ENCODE measurements at regions not wholly inside any gene's neighbourhood (a gene's known extent, or its start where the extent isn't known, plus 50 kb on each side); places are given as distances from the start of the nearest gene placed in this dataset.

GRCh38 chr1:106925750-106926149, 130.7 kb upstream of the PRMT6 start:
- Mint-ChIP-seq H3K36me3 (ENCODE audit: insufficient read depth, unreplicated experiment) (no peaks in the 10 kb centered on the region), H3K4me1 (ENCODE audit: insufficient read depth, unreplicated experiment) (peaks cover 8% of the 10 kb centered on the region), H3K4me3 (ENCODE audit: unreplicated experiment) (no peak overlapping the region), H3K27ac (ENCODE audit: low read depth, unreplicated experiment) (no peak overlapping the region), H3K9me3 (ENCODE audit: unreplicated experiment) (no peaks in the 10 kb centered on the region), H3K27me3 (ENCODE audit: insufficient read depth, unreplicated experiment) (no peaks in the 10 kb centered on the region)
- POLR2A ChIA-PET, result interaction anchor here (1.1 kb wide), 1 partner anchor 25 kb away, joined by 3 read pairs; no protein-coding TSS in a partner anchor
- BruUV-seq (replicated peaks), result no TSS peak
- CTCF ChIA-PET, result no interaction called here
- no peak for DNase-seq (ENCODE audit: unreplicated experiment)
- intact Hi-C loops (cut with micrococcal nuclease), result no loop called here
- TF ChIP-seq, protein P1, sequence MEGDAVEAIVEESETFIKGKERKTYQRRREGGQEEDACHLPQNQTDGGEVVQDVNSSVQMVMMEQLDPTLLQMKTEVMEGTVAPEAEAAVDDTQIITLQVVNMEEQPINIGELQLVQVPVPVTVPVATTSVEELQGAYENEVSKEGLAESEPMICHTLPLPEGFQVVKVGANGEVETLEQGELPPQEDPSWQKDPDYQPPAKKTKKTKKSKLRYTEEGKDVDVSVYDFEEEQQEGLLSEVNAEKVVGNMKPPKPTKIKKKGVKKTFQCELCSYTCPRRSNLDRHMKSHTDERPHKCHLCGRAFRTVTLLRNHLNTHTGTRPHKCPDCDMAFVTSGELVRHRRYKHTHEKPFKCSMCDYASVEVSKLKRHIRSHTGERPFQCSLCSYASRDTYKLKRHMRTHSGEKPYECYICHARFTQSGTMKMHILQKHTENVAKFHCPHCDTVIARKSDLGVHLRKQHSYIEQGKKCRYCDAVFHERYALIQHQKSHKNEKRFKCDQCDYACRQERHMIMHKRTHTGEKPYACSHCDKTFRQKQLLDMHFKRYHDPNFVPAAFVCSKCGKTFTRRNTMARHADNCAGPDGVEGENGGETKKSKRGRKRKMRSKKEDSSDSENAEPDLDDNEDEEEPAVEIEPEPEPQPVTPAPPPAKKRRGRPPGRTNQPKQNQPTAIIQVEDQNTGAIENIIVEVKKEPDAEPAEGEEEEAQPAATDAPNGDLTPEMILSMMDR (IDR thresholded peaks at IDR 0.05; ENCODE audit: unreplicated experiment), result no peak

- ChIA-PET CTCF (interaction anchor here (0.6 kb wide), 2 partner anchors 52 to 262 kb away, joined by 3 to 5 read pairs; no protein-coding TSS in a partner anchor), POLR2A (interaction anchor here (1.1 to 1.4 kb wide), 2 partner anchors 10 to 23 kb away, joined by 3 to 5 read pairs; no protein-coding TSS in a partner anchor)
- Mint-ChIP-seq H3K4me1 (ENCODE audit: insufficient read depth, unreplicated experiment) (peaks cover 8% of the 10 kb centered on the region), H3K9me3 (ENCODE audit: unreplicated experiment) (no peaks in the 10 kb centered on the region), H3K27me3 (ENCODE audit: insufficient read depth, unreplicated experiment) (no peaks in the 10 kb centered on the region), H3K36me3 (ENCODE audit: insufficient read depth, unreplicated experiment) (no peaks in the 10 kb centered on the region), H3K27ac (ENCODE audit: low read depth, unreplicated experiment) (no peak overlapping the region), H3K4me3 (ENCODE audit: unreplicated experiment) (no peak overlapping the region)
- BruUV-seq (replicated peaks), result no TSS peak
- intact Hi-C loops (cut with micrococcal nuclease), result no loop called here
- peak; percentile 56 for DNase-seq (ENCODE audit: unreplicated experiment)
- TF ChIP-seq, protein P1 (IDR thresholded peaks at IDR 0.05; ENCODE audit: unreplicated experiment), result no peak
These were observed 129.5 kb upstream of the PRMT6 start for GRCh38 chr1:106926803-106927582.

- ChIA-PET POLR2A (interaction anchor here (0.6 to 1.1 kb wide), 4 partner anchors 15 to 140 kb away, joined by 3 to 4 read pairs (median 3); no protein-coding TSS in a partner anchor), CTCF (interaction anchor here (0.6 to 1.5 kb wide), 2 partner anchors 13 to 593 kb away, joined by 3 to 4 read pairs; no protein-coding TSS in a partner anchor)
- no peaks in the 10 kb centered on the region for H3K27me3 Mint-ChIP-seq (ENCODE audit: insufficient read depth, unreplicated experiment)
- TF ChIP-seq, protein P1 (IDR thresholded peaks at IDR 0.05; ENCODE audit: unreplicated experiment), result no peak
- no peaks in the 10 kb centered on the region for H3K9me3 Mint-ChIP-seq (ENCODE audit: unreplicated experiment)
- peak; percentile 84 for DNase-seq (ENCODE audit: unreplicated experiment)
- no peak overlapping the region for H3K4me3 Mint-ChIP-seq (ENCODE audit: unreplicated experiment)
- peaks cover 24% of the 10 kb centered on the region for H3K4me1 Mint-ChIP-seq (ENCODE audit: insufficient read depth, unreplicated experiment)
- H3K27ac Mint-ChIP-seq (ENCODE audit: low read depth, unreplicated experiment), result peak overlapping the region; percentile 22
- BruUV-seq (replicated peaks), result no TSS peak
- H3K36me3 Mint-ChIP-seq (ENCODE audit: insufficient read depth, unreplicated experiment), result peaks cover 12% of the 10 kb centered on the region
- intact Hi-C loops (cut with micrococcal nuclease), result no loop called here
These were observed 119.4 kb upstream of the PRMT6 start for GRCh38 chr1:106937104-106937503.

DNA sequence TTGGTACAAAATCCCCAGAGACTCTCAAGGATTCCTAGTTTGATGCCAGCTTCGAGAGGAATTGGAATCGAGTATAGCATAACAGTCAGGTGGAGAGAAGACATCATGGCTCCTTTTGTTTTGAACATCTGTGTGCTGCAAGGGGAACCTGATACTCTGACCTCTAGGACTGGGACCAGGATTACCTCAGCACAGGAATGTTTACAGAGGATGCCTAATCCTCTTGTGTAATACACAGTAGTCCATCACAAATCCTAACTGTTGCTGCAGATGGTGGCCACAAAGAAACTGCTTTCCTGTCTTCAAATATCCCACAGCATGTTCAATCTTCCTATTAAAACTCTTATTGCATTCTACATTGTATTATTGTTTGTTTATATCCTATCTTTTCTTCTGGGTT, 111.8 kb upstream of the PRMT6 start:
- intact Hi-C loops (cut with micrococcal nuclease), result no loop called here
- H3K4me3 Mint-ChIP-seq (ENCODE audit: unreplicated experiment), result no peak overlapping the region
- no peaks in the 10 kb centered on the region for H3K36me3 Mint-ChIP-seq (ENCODE audit: insufficient read depth, unreplicated experiment)
- no peaks in the 10 kb centered on the region for H3K9me3 Mint-ChIP-seq (ENCODE audit: unreplicated experiment)
- no peak overlapping the region for H3K27ac Mint-ChIP-seq (ENCODE audit: low read depth, unreplicated experiment)
- no TSS peak for BruUV-seq (replicated peaks)
- peak; percentile 60 for DNase-seq (ENCODE audit: unreplicated experiment)
- no peaks in the 10 kb centered on the region for H3K27me3 Mint-ChIP-seq (ENCODE audit: insufficient read depth, unreplicated experiment)
- CTCF ChIA-PET, result no interaction called here
- POLR2A ChIA-PET, result interaction anchor here (0.6 kb wide), 1 partner anchor 54 kb away, joined by 3 read pairs; no protein-coding TSS in a partner anchor
- H3K4me1 Mint-ChIP-seq (ENCODE audit: insufficient read depth, unreplicated experiment), result no peaks in the 10 kb centered on the region
- TF ChIP-seq, protein P1 (IDR thresholded peaks at IDR 0.05; ENCODE audit: unreplicated experiment), result no peak

All from MCF 10A (cell line).